HuH-7 (cell line): ENCODE measurements at regions not wholly inside any gene's neighbourhood (a gene's known extent, or its start where the extent isn't known, plus 50 kb on each side); places are given as distances from the start of the nearest gene placed in this dataset.

ENCODE experiments used
- DNase-seq: peaks from one replicate; pipeline ENCODE4 v3.0.0; 2011; ENCODE audit warnings: low spot score

GRCh38 chr6:169339731-169340309 is 86.2 kb upstream of the THBS2 start:
- DNase-seq = no peak

GRCh38 chr6:169339025-169339424 is 85.4 kb upstream of the THBS2 start:
- DNase-seq = no peak

- DNase-seq = no peak
Measured at GRCh38 chr6:169337886-169338445, 84.3 kb upstream of the THBS2 start.

- DNase-seq = no peak
Measured at GRCh38 chr6:169335301-169335700, 81.7 kb upstream of the THBS2 start.

GRCh38 chr6:169332250-169332649 is 78.6 kb upstream of the THBS2 start:
- DNase-seq = no peak

GRCh38 chr6:169328112-169328801 is 74.6 kb upstream of the THBS2 start:
- no peak for DNase-seq

DNA sequence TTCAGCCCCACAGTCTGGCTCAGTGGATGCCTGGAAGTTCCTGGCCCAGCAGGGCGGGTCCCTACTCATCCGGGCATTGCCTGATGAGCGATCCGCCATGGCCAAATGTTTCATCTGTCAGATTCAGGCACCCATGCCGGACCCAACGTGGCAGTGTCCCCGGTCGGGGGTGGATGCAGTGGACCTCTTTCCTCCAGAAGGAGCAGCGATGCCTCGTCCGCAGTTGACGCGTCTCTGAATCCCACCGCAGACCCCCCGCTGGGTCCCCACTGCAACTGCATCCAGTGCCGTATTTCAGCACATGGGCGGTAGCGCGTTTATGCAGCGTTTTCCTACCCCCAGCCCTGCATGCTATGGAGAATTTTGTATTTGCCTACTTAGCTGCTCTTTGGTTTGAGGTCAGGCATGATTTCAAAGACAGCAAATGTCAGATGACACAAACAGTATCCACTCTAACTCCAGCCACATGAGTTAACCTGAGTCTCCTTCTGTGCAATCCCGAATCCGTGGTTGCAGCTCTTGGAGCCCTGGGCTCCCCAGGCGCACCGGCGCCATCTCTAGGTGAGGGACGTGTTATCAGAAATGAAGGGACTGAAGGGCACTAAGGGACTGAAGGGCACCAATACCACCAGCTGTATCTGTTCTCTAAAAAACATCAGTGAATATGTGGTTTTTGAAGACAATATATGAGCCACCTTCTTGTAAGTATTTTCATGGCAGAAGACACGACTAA is 72.6 kb upstream of the THBS2 start:
- DNase-seq = no peak

- DNase-seq = no peak
Measured at GRCh38 chr6:169324656-169325459, 71.2 kb upstream of the THBS2 start.

GRCh38 chr6:169324086-169324485 is 70.4 kb upstream of the THBS2 start:
- no peak for DNase-seq

DNA sequence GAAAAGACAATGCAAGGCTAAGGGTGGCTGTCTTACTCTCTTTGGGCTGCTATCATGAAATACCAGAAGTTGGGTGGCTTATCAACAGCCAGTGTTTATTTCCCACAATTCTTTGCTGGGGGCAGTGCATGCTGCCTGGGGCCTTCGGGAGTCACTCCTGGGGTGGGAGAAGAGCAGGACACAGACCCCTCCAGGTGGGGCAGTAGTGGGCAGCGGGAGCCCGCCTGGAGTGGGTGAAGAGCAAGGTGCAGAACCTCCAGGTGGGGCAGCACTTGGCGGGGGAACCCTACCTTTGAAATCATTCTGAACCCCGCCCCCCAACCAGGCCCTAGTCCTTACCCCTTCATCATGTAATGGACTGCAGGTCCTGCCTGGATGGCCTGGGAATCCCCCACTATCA is 69.6 kb upstream of the THBS2 start:
- DNase-seq = no peak

DNA sequence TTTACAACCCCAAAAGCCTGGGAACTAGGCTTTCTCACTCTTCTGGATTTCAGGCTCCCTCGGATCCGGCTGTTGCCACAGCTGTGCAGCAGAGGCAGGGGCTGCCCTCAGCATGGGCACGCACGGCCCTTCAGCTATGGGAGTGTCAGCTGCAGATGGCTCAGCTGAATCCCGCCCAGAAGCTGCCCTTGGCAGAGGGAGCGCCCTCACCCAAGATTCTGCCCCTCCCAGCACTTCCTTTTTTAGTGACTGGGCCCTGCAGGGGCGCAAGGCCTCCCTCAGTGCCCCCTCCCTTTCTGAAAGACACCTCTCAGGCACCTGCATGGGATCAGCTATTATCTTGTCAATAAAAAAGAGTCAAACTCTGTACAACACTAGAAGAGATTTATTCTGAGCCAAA is 67.9 kb upstream of the THBS2 start:
- no peak for DNase-seq

GRCh38 chr6:169320013-169320412 is 66.4 kb upstream of the THBS2 start:
- no peak for DNase-seq

- no peak for DNase-seq
Measured at GRCh38 chr6:169317441-169318202, 64.0 kb upstream of the THBS2 start.

DNA sequence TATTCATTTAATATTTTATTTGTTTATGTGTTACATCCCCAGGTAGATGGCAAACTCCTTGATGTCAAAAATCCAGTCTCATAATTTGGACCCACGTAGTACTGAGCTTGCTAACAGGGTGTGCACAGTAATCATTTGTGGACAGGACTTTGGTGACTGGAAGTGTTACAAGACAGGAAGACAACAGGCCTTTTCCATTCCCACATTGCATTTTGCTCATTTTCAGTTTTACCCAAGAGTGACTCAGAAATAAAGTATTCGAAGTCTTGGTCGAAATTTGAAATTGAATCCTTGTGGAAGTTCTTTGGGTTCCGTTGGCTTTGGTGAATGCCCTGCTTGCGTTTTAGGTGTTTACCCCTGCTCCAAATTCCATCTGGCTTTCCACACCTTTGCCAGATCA is 63.0 kb upstream of the THBS2 start:
- DNase-seq = no peak

- DNase-seq = no peak
Measured at GRCh38 chr6:169315830-169316614, 62.4 kb upstream of the THBS2 start.

- DNase-seq = no peak
Measured at GRCh38 chr6:169313347-169314010, 59.8 kb upstream of the THBS2 start.

DNA sequence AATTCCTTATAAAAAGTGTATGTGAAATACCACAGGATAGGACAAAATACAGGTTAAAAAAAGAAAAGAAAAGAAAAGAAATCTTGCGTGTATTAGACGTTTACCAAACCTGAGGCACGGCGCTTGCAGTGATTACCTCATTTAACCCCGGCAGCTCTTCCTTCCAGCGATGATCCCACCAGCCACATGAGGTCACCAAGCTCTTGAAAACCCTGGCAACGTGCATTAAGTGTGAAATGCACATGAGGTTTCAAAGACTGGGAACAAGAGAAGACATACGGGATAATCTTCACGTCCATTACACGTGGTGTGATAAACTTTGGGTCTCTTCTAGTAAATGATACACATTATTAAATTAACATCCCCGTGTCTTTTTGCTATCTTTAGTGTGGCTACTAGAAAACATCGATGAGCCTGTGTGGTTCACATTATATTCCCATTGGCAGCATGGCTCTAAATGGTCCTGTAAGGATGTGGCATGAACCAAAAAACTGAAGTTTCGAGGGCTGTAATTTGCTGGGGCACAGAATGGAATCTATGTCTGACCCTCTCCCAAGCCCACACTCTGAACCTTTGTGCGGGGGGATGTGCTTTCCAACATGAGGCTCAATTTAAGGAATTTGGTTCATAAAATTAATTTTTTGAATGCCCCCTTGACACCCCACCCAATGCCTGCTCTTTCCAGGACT is 59.2 kb upstream of the THBS2 start:
- DNase-seq = no peak

- no peak for DNase-seq
Measured at GRCh38 chr6:169310983-169311382, 57.3 kb upstream of the THBS2 start.
